ENCODE measurements at regions not wholly inside any gene's neighbourhood (a gene's known extent, or its start where the extent isn't known, plus 50 kb on each side); places are given as distances from the start of the nearest gene placed in this dataset.

GRCh38 chr1:191206513-191207207 lies 729.0 kb upstream of the BRINP3 start:
- POLR2A ChIA-PET = no interaction called here
- DNase-seq = no peak
- peaks cover 5 to 24% (median 9%) of the 10 kb centered on the region in 5 donors for H3K9me3 Mint-ChIP-seq
- H3K27ac Mint-ChIP-seq = no peak overlapping the region
- Histone ChIP-seq H3K4me3 (ENCODE audit: low read length) (no peak overlapping the region), H3K9me3 (ENCODE audit: low read length) (no peaks in the 10 kb centered on the region), H3K36me3 (ENCODE audit: insufficient read depth, low read length) (no peaks in the 10 kb centered on the region), H3K4me1 (ENCODE audit: insufficient read depth, low read length) (no peaks in the 10 kb centered on the region), H3K27me3 (ENCODE audit: insufficient read depth, low read length, poor library complexity, severe bottlenecking) (no peaks in the 10 kb centered on the region), H3K27ac (ENCODE audit: low read depth, low read length) (no peak overlapping the region)
- H3K4me1 Mint-ChIP-seq = no peaks in the 10 kb centered on the region
- CTCF ChIA-PET = no interaction called here
- H3K36me3 Mint-ChIP-seq = no peaks in the 10 kb centered on the region
- no peaks in the 10 kb centered on the region for H3K27me3 Mint-ChIP-seq
- H3K4me3 Mint-ChIP-seq = no peak overlapping the region

- POLR2A ChIA-PET = no interaction called here
- Mint-ChIP-seq H3K9me3 (peaks cover 4 to 28% (median 9%) of the 10 kb centered on the region in 5 donors), H3K27ac (no peak overlapping the region), H3K27me3 (no peaks in the 10 kb centered on the region), H3K36me3 (no peaks in the 10 kb centered on the region), H3K4me3 (no peak overlapping the region), H3K4me1 (no peaks in the 10 kb centered on the region)
- no peaks in the 10 kb centered on the region for H3K36me3 ChIP-seq (ENCODE audit: insufficient read depth, low read length)
- no peaks in the 10 kb centered on the region for H3K4me1 ChIP-seq (ENCODE audit: insufficient read depth, low read length)
- H3K4me3 ChIP-seq (ENCODE audit: low read length) = no peak overlapping the region
- H3K27ac ChIP-seq (ENCODE audit: low read depth, low read length) = no peak overlapping the region
- no peak for DNase-seq
- CTCF ChIA-PET = no interaction called here
- peaks cover 6% of the 10 kb centered on the region for H3K9me3 ChIP-seq (ENCODE audit: low read length)
- no peaks in the 10 kb centered on the region for H3K27me3 ChIP-seq (ENCODE audit: insufficient read depth, low read length, poor library complexity, severe bottlenecking)
These were observed 744.5 kb upstream of the BRINP3 start for GRCh38 chr1:191222206-191222605.

DNA sequence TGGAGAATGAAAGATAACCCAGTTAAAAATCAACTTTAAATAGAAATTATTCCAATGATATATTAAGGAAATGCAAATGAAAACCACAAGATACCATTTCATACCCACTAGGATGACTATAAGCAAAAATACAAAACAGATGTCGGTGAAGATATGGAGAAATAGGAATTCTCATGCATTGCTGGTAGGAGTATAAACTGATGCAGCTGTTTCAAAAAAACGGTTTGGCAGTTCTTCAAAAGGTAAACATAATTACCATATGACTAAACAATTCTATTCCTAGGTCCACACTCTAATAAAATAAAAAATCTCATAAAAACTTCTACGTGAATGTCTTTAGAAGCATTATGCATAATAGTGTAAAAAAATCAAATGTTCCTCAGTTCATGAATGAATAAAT lies 763.3 kb upstream of the BRINP3 start:
- Mint-ChIP-seq H3K36me3 (no peaks in the 10 kb centered on the region), H3K27ac (no peak overlapping the region), H3K27me3 (no peaks in the 10 kb centered on the region), H3K4me1 (no peaks in the 10 kb centered on the region), H3K9me3 (peaks cover 3 to 22% (median 11%) of the 10 kb centered on the region in 5 donors), H3K4me3 (no peak overlapping the region)
- Histone ChIP-seq H3K9me3 (ENCODE audit: low read length) (no peaks in the 10 kb centered on the region), H3K27me3 (ENCODE audit: insufficient read depth, low read length, poor library complexity, severe bottlenecking) (no peaks in the 10 kb centered on the region), H3K4me1 (ENCODE audit: insufficient read depth, low read length) (no peaks in the 10 kb centered on the region), H3K27ac (ENCODE audit: low read depth, low read length) (no peak overlapping the region), H3K36me3 (ENCODE audit: insufficient read depth, low read length) (no peaks in the 10 kb centered on the region), H3K4me3 (ENCODE audit: low read length) (no peak overlapping the region)
- no peak for DNase-seq
- ChIA-PET CTCF (no interaction called here), POLR2A (no interaction called here)

DNA sequence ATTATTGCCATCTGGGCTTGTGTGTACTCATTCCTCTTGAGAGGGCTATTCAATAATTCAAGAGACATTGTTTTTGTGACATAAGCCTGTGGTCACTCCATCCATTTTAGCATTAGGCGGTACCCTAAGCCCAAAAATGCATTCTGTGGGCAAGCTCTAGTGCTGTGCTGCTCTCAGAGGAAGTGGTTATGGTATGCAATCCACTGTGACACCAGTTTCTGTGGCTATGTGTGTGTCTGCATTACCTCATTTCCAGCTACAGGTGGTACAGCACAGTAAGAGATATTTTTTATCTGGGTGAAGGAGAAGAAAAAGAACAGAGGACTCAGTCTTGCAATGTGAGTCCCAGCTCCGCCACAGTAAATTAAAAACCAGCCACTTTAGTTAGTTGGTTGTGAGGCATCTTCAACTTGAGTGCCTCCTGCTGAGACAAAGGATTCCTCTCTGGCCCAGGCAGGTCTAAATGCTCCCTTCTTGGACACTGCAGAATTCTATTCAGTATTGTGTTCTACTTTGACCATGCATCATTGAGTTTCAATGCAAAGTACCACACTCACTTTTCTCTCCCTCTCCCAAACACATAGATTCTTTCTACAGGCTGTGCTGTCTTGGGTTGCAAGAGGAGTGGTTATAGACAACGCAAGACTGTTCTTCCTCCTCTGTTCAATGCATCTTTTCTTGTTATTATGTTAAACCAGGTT lies 777.8 kb upstream of the BRINP3 start:
- H3K36me3 Mint-ChIP-seq = no peaks in the 10 kb centered on the region
- Histone ChIP-seq H3K36me3 (ENCODE audit: insufficient read depth, low read length) (no peaks in the 10 kb centered on the region), H3K4me1 (ENCODE audit: insufficient read depth, low read length) (no peaks in the 10 kb centered on the region), H3K4me3 (ENCODE audit: low read length) (no peak overlapping the region), H3K9me3 (ENCODE audit: low read length) (no peaks in the 10 kb centered on the region), H3K27ac (ENCODE audit: low read depth, low read length) (no peak overlapping the region), H3K27me3 (ENCODE audit: insufficient read depth, low read length, poor library complexity, severe bottlenecking) (no peaks in the 10 kb centered on the region)
- CTCF ChIA-PET = no interaction called here
- no peaks in the 10 kb centered on the region for H3K27me3 Mint-ChIP-seq
- H3K4me3 Mint-ChIP-seq = no peak overlapping the region
- H3K9me3 Mint-ChIP-seq = peaks cover 8 to 66% (median 22%) of the 10 kb centered on the region in 5 donors
- no peak overlapping the region for H3K27ac Mint-ChIP-seq
- POLR2A ChIA-PET = no interaction called here
- no peak for DNase-seq
- no peaks in the 10 kb centered on the region for H3K4me1 Mint-ChIP-seq

GRCh38 chr1:191256917-191257316 lies 779.3 kb upstream of the BRINP3 start:
- no peaks in the 10 kb centered on the region for H3K4me1 Mint-ChIP-seq
- no peak overlapping the region for H3K27ac Mint-ChIP-seq
- CTCF ChIA-PET = no interaction called here

GRCh38 chr1:191260056-191260455 lies 782.4 kb upstream of the BRINP3 start:
- Mint-ChIP-seq H3K27ac (no peak overlapping the region), H3K4me3 (no peak overlapping the region), H3K27me3 (no peaks in the 10 kb centered on the region), H3K36me3 (no peaks in the 10 kb centered on the region), H3K9me3 (peaks cover 6 to 49% (median 14%) of the 10 kb centered on the region in 5 donors), H3K4me1 (no peaks in the 10 kb centered on the region)
- no peaks in the 10 kb centered on the region for H3K36me3 ChIP-seq (ENCODE audit: insufficient read depth, low read length)
- no peak for DNase-seq
- H3K9me3 ChIP-seq (ENCODE audit: low read length) = no peaks in the 10 kb centered on the region
- H3K27ac ChIP-seq (ENCODE audit: low read depth, low read length) = no peak overlapping the region
- CTCF ChIA-PET = no interaction called here
- no peak overlapping the region for H3K4me3 ChIP-seq (ENCODE audit: low read length)
- no peaks in the 10 kb centered on the region for H3K4me1 ChIP-seq (ENCODE audit: insufficient read depth, low read length)
- POLR2A ChIA-PET = no interaction called here
- no peaks in the 10 kb centered on the region for H3K27me3 ChIP-seq (ENCODE audit: insufficient read depth, low read length, poor library complexity, severe bottlenecking)

More at GRCh38 chr1:191256917-191257316, 779.3 kb upstream of the BRINP3 start:
- Mint-ChIP-seq H3K4me3 (no peak overlapping the region), H3K9me3 (peaks cover 5 to 60% (median 22%) of the 10 kb centered on the region in 5 donors), H3K36me3 (no peaks in the 10 kb centered on the region), H3K27me3 (no peaks in the 10 kb centered on the region)
- Histone ChIP-seq H3K27ac (ENCODE audit: low read depth, low read length) (no peak overlapping the region), H3K9me3 (ENCODE audit: low read length) (no peaks in the 10 kb centered on the region), H3K4me3 (ENCODE audit: low read length) (no peak overlapping the region), H3K27me3 (ENCODE audit: insufficient read depth, low read length, poor library complexity, severe bottlenecking) (no peaks in the 10 kb centered on the region), H3K36me3 (ENCODE audit: insufficient read depth, low read length) (no peaks in the 10 kb centered on the region), H3K4me1 (ENCODE audit: insufficient read depth, low read length) (no peaks in the 10 kb centered on the region)
- POLR2A ChIA-PET = no interaction called here
- DNase-seq = no peak

- Histone ChIP-seq H3K36me3 (ENCODE audit: insufficient read depth, low read length) (no peaks in the 10 kb centered on the region), H3K9me3 (ENCODE audit: low read length) (no peaks in the 10 kb centered on the region), H3K27me3 (ENCODE audit: insufficient read depth, low read length, poor library complexity, severe bottlenecking) (no peaks in the 10 kb centered on the region), H3K4me3 (ENCODE audit: low read length) (no peak overlapping the region), H3K27ac (ENCODE audit: low read depth, low read length) (no peak overlapping the region), H3K4me1 (ENCODE audit: insufficient read depth, low read length) (no peaks in the 10 kb centered on the region)
- Mint-ChIP-seq H3K9me3 (peaks cover 4 to 41% (median 16%) of the 10 kb centered on the region in 5 donors), H3K4me1 (no peaks in the 10 kb centered on the region), H3K4me3 (no peak overlapping the region), H3K36me3 (no peaks in the 10 kb centered on the region), H3K27ac (no peak overlapping the region), H3K27me3 (no peaks in the 10 kb centered on the region)
- CTCF ChIA-PET = no interaction called here
- no peak for DNase-seq
- POLR2A ChIA-PET = no interaction called here
These were observed 783.4 kb upstream of the BRINP3 start for GRCh38 chr1:191261111-191261510.

DNA sequence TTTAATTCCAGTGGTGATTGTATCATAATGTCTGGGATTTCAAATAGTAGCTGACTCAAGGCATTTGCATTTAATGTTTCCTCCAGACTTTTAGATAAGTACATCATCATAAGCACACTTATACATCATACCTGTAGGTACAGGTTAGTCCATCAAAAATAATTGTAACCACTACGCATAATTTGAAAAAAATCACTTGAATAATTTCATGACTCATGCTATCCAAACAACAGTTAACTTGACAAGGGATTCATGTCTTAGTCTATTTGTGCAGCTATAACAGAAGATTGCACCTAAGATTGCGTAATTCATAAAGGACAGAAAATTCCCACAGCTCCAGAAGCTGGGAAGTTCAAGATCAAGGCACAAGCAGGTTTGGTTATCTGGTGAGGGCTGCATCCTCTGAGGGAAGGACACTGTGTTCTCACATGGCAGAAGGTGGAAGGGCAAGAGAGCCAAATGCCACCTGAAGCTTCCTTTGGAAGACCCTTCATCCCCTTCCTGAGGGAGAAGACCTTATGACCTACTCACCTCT lies 801.7 kb upstream of the BRINP3 start:
- Histone ChIP-seq H3K9me3 (ENCODE audit: low read length) (no peaks in the 10 kb centered on the region), H3K27ac (ENCODE audit: low read depth, low read length) (no peak overlapping the region), H3K36me3 (ENCODE audit: insufficient read depth, low read length) (no peaks in the 10 kb centered on the region), H3K4me1 (ENCODE audit: insufficient read depth, low read length) (no peaks in the 10 kb centered on the region), H3K4me3 (ENCODE audit: low read length) (no peak overlapping the region), H3K27me3 (ENCODE audit: insufficient read depth, low read length, poor library complexity, severe bottlenecking) (no peaks in the 10 kb centered on the region)
- no peaks in the 10 kb centered on the region for H3K4me1 Mint-ChIP-seq
- no peak overlapping the region for H3K27ac Mint-ChIP-seq
- peaks cover 8 to 36% (median 21%) of the 10 kb centered on the region in 5 donors for H3K9me3 Mint-ChIP-seq
- CTCF ChIA-PET = no interaction called here
- no peaks in the 10 kb centered on the region for H3K36me3 Mint-ChIP-seq
- DNase-seq = no peak
- H3K27me3 Mint-ChIP-seq = no peaks in the 10 kb centered on the region
- no peak overlapping the region for H3K4me3 Mint-ChIP-seq
- POLR2A ChIA-PET = no interaction called here
